GM12878 (cell line): ENCODE measurements at regions not wholly inside any gene's neighbourhood (a gene's known extent, or its start where the extent isn't known, plus 50 kb on each side); places are given as distances from the start of the nearest gene placed in this dataset.

ENCODE experiments used
- ATAC-seq: fragments of 200-7000 bp; cut with Tn5 transposase; 3 replicates; pipeline ENCODE4 v1.9.1; 2020; ENCODE audit warnings: mild to moderate bottlenecking, moderate library complexity
- BruUV-seq: library from RNA; stranded (reverse); fragments of 400-500 nt; replicated peaks from 2 replicates; lab custom pipeline; 2021; lab: Mats Ljungman, UMichigan
- CTCF ChIA-PET: fragments of 300-600 bp; sonication (Branson Sonifier 250); formaldehyde crosslinking; extraction: SDS; loops from one replicate; lab custom pipeline; 2021; ENCODE audit warnings: inconsistent platforms; lab: Yijun Ruan, JAX
- POLR2A ChIA-PET: fragments of 350-600 bp; formaldehyde crosslinking; extraction: SDS; loops from one replicate; lab custom pipeline; 2021; ENCODE audit warnings: inconsistent platforms; lab: Charles Lee
- RAD21 ChIA-PET: fragments of 300-600 bp; sonication (Branson Sonifier 250); formaldehyde crosslinking; loops from one replicate; lab custom pipeline; 2023; ENCODE audit warnings: antibody characterized with exemption; ENCODE audit not compliant: unreplicated experiment; lab: Charles Lee
- SMC1A ChIA-PET: fragments of 300-600 bp; sonication (Branson Sonifier 250); formaldehyde crosslinking; loops from one replicate; lab custom pipeline; 2023; ENCODE audit not compliant: unreplicated experiment, uncharacterized antibody; lab: Charles Lee
- DNase-seq: peaks from one replicate; pipeline ENCODE4 v3.0.0-alpha.2; 2011; ENCODE audit warnings: low read depth, low spot score
- FAIRE-seq: peaks from 3 replicates; lab custom pipeline; 2011; peaks lifted over from hg19 to GRCh38; lab: Jason Lieb, UNC
- H2AFZ ChIP-seq: 2 replicates; pipeline ENCODE4 v1.6.0; 2011; ENCODE audit warnings: low read depth, low read length, control low read depth; ENCODE audit not compliant: control insufficient read depth
- H3K27ac ChIP-seq: 2 replicates; pipeline ENCODE4 v1.5.1; 2011; ENCODE audit warnings: control low read depth; ENCODE audit not compliant: control insufficient read depth, insufficient read depth
- H3K27me3 ChIP-seq, 2 experiments: replicated peaks in 1 of 2; 2 replicates each; pipeline versions ENCODE4 v1.6.0 to v1.6.1; 2011; ENCODE audit warnings: low read length in 1 of 2; ENCODE audit not compliant: control insufficient read depth in 2 of 2, insufficient read depth in 2 of 2
- H3K36me3 ChIP-seq, 2 experiments: 2 replicates each; pipeline ENCODE4 v1.5.1; 2011; ENCODE audit warnings: low read length in 1 of 2; ENCODE audit not compliant: control insufficient read depth in 2 of 2, insufficient read depth in 2 of 2
- H3K4me1 ChIP-seq: 2 replicates; pipeline ENCODE4 v1.6.1; 2011; ENCODE audit warnings: mild to moderate bottlenecking, low read length, moderate library complexity, mixed read lengths; ENCODE audit not compliant: control insufficient read depth, insufficient read depth
- H3K4me2 ChIP-seq: 2 replicates; pipeline ENCODE4 v1.6.0; 2011; ENCODE audit warnings: control low read depth; ENCODE audit not compliant: control insufficient read depth, insufficient read depth
- H3K4me3 ChIP-seq: fragments of 200-600 bp; sonication (generic); 2 replicates; pipeline ENCODE4 v1.5.1; 2016
- H3K79me2 ChIP-seq: 2 replicates; pipeline ENCODE4 v1.6.0; 2011; ENCODE audit warnings: low read length; ENCODE audit not compliant: control insufficient read depth, insufficient read depth
- H3K9ac ChIP-seq: 2 replicates; pipeline ENCODE4 v1.8.0; 2011; ENCODE audit warnings: low read length, control low read depth, mixed read lengths; ENCODE audit not compliant: control insufficient read depth, insufficient read depth
- H3K9me3 ChIP-seq: replicated peaks from 3 replicates; pipeline ENCODE4 v1.5.1; 2011; ENCODE audit warnings: mild to moderate bottlenecking, low read length; ENCODE audit not compliant: control insufficient read depth, insufficient read depth
- H4K20me1 ChIP-seq: 2 replicates; pipeline ENCODE4 v1.6.0; 2011; ENCODE audit not compliant: control insufficient read depth, insufficient read depth
- CHD1 ChIP-seq: IDR thresholded peaks from 2 replicates; pipeline ENCODE4 v1.6.1; 2012; ENCODE audit warnings: low read depth, low read length, improper control_type of control experiment
- CTCF ChIP-seq, 3 experiments: IDR thresholded peaks in 2 of 3; conservative IDR thresholded peaks in 1 of 3; 2 replicates each; pipeline ENCODE4 v1.5.1; 2011; ENCODE audit warnings: low read depth in 3 of 3, low read length in 3 of 3, mild to moderate bottlenecking in 3 of 3, control low read depth in 2 of 3, moderate library complexity in 2 of 3, inconsistent platforms in 1 of 3, mixed read lengths in 1 of 3; ENCODE audit not compliant: control insufficient read depth in 2 of 3, insufficient read depth in 1 of 3; ENCODE audit errors: extremely low read depth in 1 of 3
- DPF2 ChIP-seq: fragments of 450-650 bp; IDR thresholded peaks from 2 replicates; pipeline ENCODE4 v1.6.1; 2017; ENCODE audit warnings: mild to moderate bottlenecking
- E4F1 ChIP-seq: fragments of 450-650 bp; IDR thresholded peaks from 2 replicates; pipeline ENCODE4 v1.6.1; 2018; ENCODE audit warnings: borderline replicate concordance, mild to moderate bottlenecking; ENCODE audit not compliant: partially characterized antibody
- EP300 ChIP-seq, 2 experiments: fragments of 150-350 bp in 1 of 2; IDR thresholded peaks; 2 replicates each; pipeline ENCODE4 v1.6.1; 2011 to 2012; ENCODE audit warnings: low read depth in 2 of 2, low read length in 2 of 2, borderline replicate concordance in 1 of 2, improper control_type of control experiment in 1 of 2, inconsistent platforms in 1 of 2; ENCODE audit not compliant: control insufficient read depth in 1 of 2
- GATAD2B ChIP-seq: fragments of 450-650 bp; conservative IDR thresholded peaks from 2 replicates; pipeline ENCODE4 v1.6.1; 2017; ENCODE audit warnings: low read depth, mild to moderate bottlenecking, moderate library complexity
- IRF5 ChIP-seq: fragments of 450-650 bp; IDR thresholded peaks from 2 replicates; pipeline ENCODE4 v1.6.1; 2017; ENCODE audit warnings: borderline replicate concordance
- MAX ChIP-seq: IDR thresholded peaks from 2 replicates; pipeline ENCODE4 v1.6.1; 2012; ENCODE audit warnings: low read depth, low read length, improper control_type of control experiment
- RCOR1 ChIP-seq: conservative IDR thresholded peaks from 2 replicates; pipeline ENCODE4 v1.6.1; 2012; ENCODE audit warnings: low read depth, low read length, improper control_type of control experiment
- SIX5 ChIP-seq: IDR thresholded peaks from 2 replicates; pipeline ENCODE4 v1.6.1; 2011; ENCODE audit warnings: mild to moderate bottlenecking, low read depth, low read length, moderate library complexity; ENCODE audit not compliant: severe bottlenecking
- SREBF2 ChIP-seq: IDR thresholded peaks from 2 replicates; pipeline ENCODE4 v1.6.1; 2012; ENCODE audit warnings: mild to moderate bottlenecking, low read length
- STAT3 ChIP-seq: IDR thresholded peaks from 2 replicates; pipeline ENCODE4 v1.6.1; 2011; ENCODE audit warnings: low read depth, low read length, improper control_type of control experiment
- WGBS: methylation state at CpG from one replicate; pipeline ENCODE4 v1.1.6; 2016; ENCODE audit warnings: low lambda C conversion rate; ENCODE audit not compliant: insufficient replicate concordance, insufficient coverage; ENCODE audit errors: missing lambda C conversion rate; 5-methylcytosine and 5-hydroxymethylcytosine counted together
- in situ Hi-C: fragments of 300-500 bp; cut with MboI; formaldehyde crosslinking; loops from 9 replicates; pipeline ENCODE4 v1.14.3; 2018; ENCODE audit warnings: mixed read lengths
- intact Hi-C: fragments of 100-400 bp; cut with micrococcal nuclease; formaldehyde crosslinking; loops from one replicate; pipeline ENCODE4 v1.14.2; 2022; ENCODE audit not compliant: unreplicated experiment

GRCh38 chr10:3339121-3339520, 166.5 kb upstream of the PITRM1 start (continued):
- TF ChIP-seq CTCF (IDR thresholded peaks at IDR 0.05 in 2 of 3, conservative IDR thresholded peaks at IDR 0.05 in 1 of 3; ENCODE audit: control insufficient read depth in 2 of 3, extremely low read depth in 1 of 3, insufficient read depth in 1 of 3, low read depth in 3 of 3, low read length in 3 of 3) (no peak), GATAD2B (no peak), DPF2 (no peak), STAT3 (no peak)

GRCh38 chr10:3337741-3338140, 165.2 kb upstream of the PITRM1 start:
- H3K4me3 ChIP-seq = no peak overlapping the region
- ATAC-seq = no peak
- in situ Hi-C loops (no loop called here), intact Hi-C loops (no loop called here)
- no peaks in the 10 kb centered on the region for H3K79me2 ChIP-seq
- H2AFZ ChIP-seq = no peak overlapping the region
- H3K9ac ChIP-seq = no peak overlapping the region
- ChIA-PET RAD21 (no interaction called here), POLR2A (no interaction called here), SMC1A (no interaction called here), CTCF (no interaction called here)
- H3K27me3 ChIP-seq = peaks cover 0 to 1% of the 10 kb centered on the region in 2 experiments; a peak in 1 of 4 replicates
- H3K27ac ChIP-seq = no peak overlapping the region
- no TSS peak for BruUV-seq
- H3K36me3 ChIP-seq = no peaks in the 10 kb centered on the region
- 44% methylated on average over 6 of the region's 8 CpGs for WGBS
- H3K4me1 ChIP-seq = no peaks in the 10 kb centered on the region
- FAIRE-seq = no peak
- no peak overlapping the region for H3K4me2 ChIP-seq
- H4K20me1 ChIP-seq = no peaks in the 10 kb centered on the region
- no peak for DNase-seq
- no peaks in the 10 kb centered on the region for H3K9me3 ChIP-seq
- no peak for TF ChIP-seq EP300 (IDR thresholded peaks at IDR 0.05; ENCODE audit: borderline replicate concordance in 1 of 2, control insufficient read depth in 1 of 2, low read depth in 2 of 2, low read length in 2 of 2)
- no peak for TF ChIP-seq CTCF (IDR thresholded peaks at IDR 0.05 in 2 of 3, conservative IDR thresholded peaks at IDR 0.05 in 1 of 3; ENCODE audit: control insufficient read depth in 2 of 3, extremely low read depth in 1 of 3, insufficient read depth in 1 of 3, low read depth in 3 of 3, low read length in 3 of 3)
- TF ChIP-seq SIX5 = no peak
- TF ChIP-seq IRF5 = no peak
- TF ChIP-seq SREBF2 = no peak
- TF ChIP-seq MAX = no peak
- TF ChIP-seq CHD1 = no peak
- no peak for TF ChIP-seq RCOR1
- TF ChIP-seq E4F1 = no peak
